GM10266 (cell line): ENCODE measurements at regions not wholly inside any gene's neighbourhood (a gene's known extent, or its start where the extent isn't known, plus 50 kb on each side); places are given as distances from the start of the nearest gene placed in this dataset.

ENCODE experiments used
- DNase-seq: peaks from one replicate; pipeline ENCODE4 v3.0.0; 2012; ENCODE audit errors: extremely low spot score
- CTCF ChIP-seq: IDR thresholded peaks from 2 replicates; pipeline ENCODE4 v1.5.1; 2012; ENCODE audit warnings: mild to moderate bottlenecking, low read depth; ENCODE audit not compliant: control insufficient read depth, insufficient read depth; ENCODE audit errors: missing control alignments

- no peak for DNase-seq
- no peak for TF ChIP-seq CTCF
These were observed 54.0 kb upstream of the NTRK2 start for GRCh38 chr9:84615544-84615943.

- DNase-seq = no peak
These were observed 52.0 kb upstream of the NTRK2 start for GRCh38 chr9:84617411-84618029.

More at GRCh38 chr9:84617411-84618029, 52.0 kb upstream of the NTRK2 start:
- TF ChIP-seq CTCF = no peak
